K562 (cell line): ENCODE measurements at regions not wholly inside any gene's neighbourhood (a gene's known extent, or its start where the extent isn't known, plus 50 kb on each side); places are given as distances from the start of the nearest gene placed in this dataset.

Source experiments
- ATAC-seq: fragments of 200-7000 bp; cut with Tn5 transposase; 3 replicates; pipeline ENCODE4 v1.9.1; 2020; ENCODE audit warnings: moderate library complexity
- BruUV-seq: library from RNA; stranded (reverse); fragments of 400-500 nt; replicated peaks from 2 replicates; lab custom pipeline; 2021; lab: Mats Ljungman, UMichigan
- CTCF ChIA-PET: fragments of 300-600 bp; formaldehyde crosslinking; extraction: SDS; loops from one replicate; lab custom pipeline; 2021; ENCODE audit warnings: low intra/inter-chr PET ratio; lab: Yijun Ruan, JAX
- POLR2A ChIA-PET: fragments of 300-600, 350-650 bp; sonication (Branson Sonifier 250); formaldehyde crosslinking; extraction: SDS; loops from one replicate; lab custom pipeline; 2021; ENCODE audit warnings: antibody characterized with exemption, inconsistent platforms; lab: Yijun Ruan, JAX
- DNase-seq, 4 experiments: peaks; one replicate each; pipeline versions ENCODE4 v3.0.0 to v3.0.0-alpha.2; 2011 to 2018; ENCODE audit warnings: low spot score in 3 of 4, mixed read lengths in 3 of 4; ENCODE audit errors: extremely low read depth in 1 of 4
- FAIRE-seq: peaks from 2 replicates; lab custom pipeline; 2011; peaks lifted over from hg19 to GRCh38; lab: Jason Lieb, UNC
- H2AFZ ChIP-seq: 2 replicates; pipeline ENCODE4 v1.6.0; 2011; ENCODE audit warnings: low read depth, low read length, control low read depth, inconsistent platforms
- H3K27ac ChIP-seq: fragments of 200-600 bp; 3 replicates; pipeline ENCODE4 v1.8.0; 2011; ENCODE audit warnings: low read depth, mild to moderate bottlenecking, control low read depth, inconsistent platforms, low read length, moderate library complexity, mixed read lengths; ENCODE audit errors: extremely low read depth
- H3K27me3 ChIP-seq, 2 experiments: fragments of 300-600 bp in 1 of 2; 2 replicates in 1 of 2; 3 replicates in 1 of 2; pipeline versions ENCODE4 v1.6.0 to v1.8.0; 2011; ENCODE audit warnings: inconsistent platforms in 2 of 2, low read length in 2 of 2, mild to moderate bottlenecking in 1 of 2, mixed read lengths in 1 of 2, moderate library complexity in 1 of 2; ENCODE audit not compliant: control insufficient read depth in 2 of 2, insufficient read depth in 2 of 2
- H3K36me3 ChIP-seq: fragments of 300-600 bp; 3 replicates; pipeline ENCODE4 v1.8.0; 2011; ENCODE audit warnings: mild to moderate bottlenecking, low read length, inconsistent platforms; ENCODE audit not compliant: control insufficient read depth, insufficient read depth
- H3K4me1 ChIP-seq, 2 experiments: fragments of 200-600 bp in 1 of 2; replicated peaks in 1 of 2; 2 replicates in 1 of 2; 3 replicates in 1 of 2; pipeline versions ENCODE4 v1.5.1 to v1.8.0; 2011; ENCODE audit warnings: inconsistent platforms in 2 of 2, low read length in 2 of 2, mild to moderate bottlenecking in 1 of 2, mixed read lengths in 1 of 2, moderate library complexity in 1 of 2; ENCODE audit not compliant: control insufficient read depth in 2 of 2, insufficient read depth in 2 of 2
- H3K4me2 ChIP-seq: 2 replicates; pipeline ENCODE4 v1.6.1; 2011; ENCODE audit warnings: low read length, control low read depth, inconsistent platforms, mixed read lengths; ENCODE audit not compliant: insufficient read depth
- H3K4me3 ChIP-seq: fragments of 200-600 bp; sonication (generic), shearing (Covaris generic); 2 replicates; pipeline ENCODE4 v1.5.1; 2016; ENCODE audit warnings: control low read depth, inconsistent platforms
- H3K79me2 ChIP-seq: fragments of 200-600 bp; 3 replicates; pipeline ENCODE4 v1.8.0; 2011; ENCODE audit warnings: low read length, inconsistent platforms; ENCODE audit not compliant: control insufficient read depth, insufficient read depth
- H3K9ac ChIP-seq, 2 experiments: 2 replicates each; pipeline versions ENCODE4 v1.6.0 to v1.6.1; 2011; ENCODE audit warnings: low read depth in 2 of 2, low read length in 2 of 2, control low read depth in 1 of 2, inconsistent platforms in 1 of 2, mild to moderate bottlenecking in 1 of 2, mixed read lengths in 1 of 2; ENCODE audit not compliant: insufficient read depth in 1 of 2
- H3K9me1 ChIP-seq: one replicate; pipeline ENCODE4 v1.6.0; 2011; ENCODE audit warnings: inconsistent platforms, mild to moderate bottlenecking, low read length, moderate library complexity; ENCODE audit not compliant: control insufficient read depth, insufficient read depth
- H3K9me3 ChIP-seq: replicated peaks from 2 replicates; pipeline ENCODE4 v1.5.1; 2011; ENCODE audit warnings: low read depth, low read length, inconsistent platforms; ENCODE audit not compliant: control insufficient read depth, insufficient read depth
- H4K20me1 ChIP-seq: replicated peaks from 2 replicates; pipeline ENCODE4 v1.6.1; 2011; ENCODE audit warnings: low read length, inconsistent platforms, mixed read lengths; ENCODE audit not compliant: control insufficient read depth, insufficient read depth
- ARID1B ChIP-seq: fragments of 450-650 bp; IDR thresholded peaks from 2 replicates; pipeline ENCODE4 v1.6.1; 2016; ENCODE audit warnings: antibody characterized with exemption, mild to moderate bottlenecking, inconsistent platforms
- ARID2 ChIP-seq: fragments of 450-650 bp; IDR thresholded peaks from 2 replicates; pipeline ENCODE4 v1.6.1; 2017; ENCODE audit warnings: antibody characterized with exemption, mild to moderate bottlenecking
- BRF1 ChIP-seq: IDR thresholded peaks from 3 replicates; pipeline ENCODE4 v1.6.1; 2011; ENCODE audit warnings: borderline replicate concordance, mild to moderate bottlenecking; ENCODE audit not compliant: insufficient read length; ENCODE audit errors: extremely low read depth
- C11orf30 ChIP-seq: fragments of 450-650 bp; IDR thresholded peaks from 2 replicates; pipeline ENCODE4 v1.6.1; 2016; ENCODE audit warnings: low read depth, mild to moderate bottlenecking
- CEBPG ChIP-seq, 3 experiments: fragments of 200-800 bp in 1 of 3; sonication (Bioruptor generic) in 1 of 3; sonication (generic) in 1 of 3; formaldehyde crosslinking in 1 of 3; IDR thresholded peaks in 2 of 3; conservative IDR thresholded peaks in 1 of 3; 2 replicates each; pipeline versions ENCODE4 v1.6.1 to v1.8.0; 2016 to 2022; ENCODE audit warnings: missing compliant biosample characterization in 2 of 3, missing genetic modification characterization in 2 of 3, mild to moderate bottlenecking in 1 of 3, missing genetic modification reagents in 1 of 3
- COPS2 ChIP-seq: fragments of 450-650 bp; conservative IDR thresholded peaks from 2 replicates; pipeline ENCODE4 v1.6.1; 2016; ENCODE audit warnings: mild to moderate bottlenecking, moderate library complexity
- GABPB1 ChIP-seq: sonication (generic); formaldehyde crosslinking; IDR thresholded peaks from 2 replicates; pipeline ENCODE4 v1.8.0; 2022; ENCODE audit warnings: mild to moderate bottlenecking, missing genetic modification reagents
- GABPB2 ChIP-seq: fragments of 250-450 bp; sonication (Bioruptor Pico); conservative IDR thresholded peaks from 2 replicates; pipeline ENCODE4 v1.5.1; 2021; ENCODE audit warnings: mild to moderate bottlenecking
- KLF16 ChIP-seq: IDR thresholded peaks from 2 replicates; pipeline ENCODE4 v1.6.1; 2016; ENCODE audit warnings: antibody characterized with exemption
- LCOR ChIP-seq: sonication (generic); formaldehyde crosslinking; IDR thresholded peaks from 2 replicates; pipeline ENCODE4 v1.8.0; 2022; ENCODE audit warnings: mild to moderate bottlenecking, missing genetic modification reagents
- MYNN ChIP-seq, 2 experiments: sonication (generic); formaldehyde crosslinking in 1 of 2; IDR thresholded peaks; 2 replicates each; pipeline versions ENCODE4 v1.5.0 to v1.6.1; 2016 to 2020; ENCODE audit warnings: antibody characterized with exemption in 1 of 2, missing genetic modification reagents in 1 of 2
- POLR3G ChIP-seq: IDR thresholded peaks from 2 replicates; pipeline ENCODE4 v1.6.1; 2011; ENCODE audit not compliant: insufficient read length, insufficient replicate concordance; ENCODE audit errors: extremely low read depth
- SIN3A ChIP-seq, 2 experiments: fragments of 150-350 bp in 1 of 2; IDR thresholded peaks; 2 replicates each; pipeline ENCODE4 v1.6.1; 2011 to 2016; ENCODE audit warnings: borderline replicate concordance in 2 of 2, low read depth in 2 of 2, low read length in 2 of 2, mild to moderate bottlenecking in 2 of 2, moderate library complexity in 2 of 2; ENCODE audit not compliant: control insufficient read depth in 1 of 2
- SMARCA4 ChIP-seq: fragments of 450-650 bp; IDR thresholded peaks from 2 replicates; pipeline ENCODE4 v1.6.1; 2016
- XRCC4 ChIP-seq: IDR thresholded peaks from one replicate; pipeline ENCODE4 v1.6.1; 2011; ENCODE audit not compliant: insufficient read depth, insufficient read length; ENCODE audit errors: extremely low read depth
- ZNF699 ChIP-seq: fragments of 250-450 bp; sonication (Bioruptor Pico); IDR thresholded peaks from 2 replicates; pipeline ENCODE4 v1.8.0; 2021; ENCODE audit warnings: mild to moderate bottlenecking, moderate library complexity; ENCODE audit not compliant: insufficient replicate concordance
- ZNF76 ChIP-seq: fragments of 250-450 bp; sonication (Bioruptor Pico); IDR thresholded peaks from 2 replicates; pipeline ENCODE4 v1.4.0; 2020; ENCODE audit warnings: mild to moderate bottlenecking, moderate library complexity, borderline replicate concordance
- WGBS: fragments of 100-300 bp; shearing (Covaris generic); methylation state at CpG from one replicate; pipeline ENCODE4 v1.1.6; 2016; ENCODE audit warnings: low coverage, mixed read lengths; ENCODE audit not compliant: insufficient coverage; ENCODE audit errors: missing lambda C conversion rate; 5-methylcytosine and 5-hydroxymethylcytosine counted together
- in situ Hi-C: fragments of 300-500 bp; cut with MboI; formaldehyde crosslinking; loops from 4 replicates; pipeline ENCODE4 v1.15.0; 2018; ENCODE audit warnings: inconsistent platforms, mixed read lengths
- intact Hi-C: fragments of 100-400 bp; cut with micrococcal nuclease; formaldehyde crosslinking; loops from 2 replicates; pipeline ENCODE4 v1.14.2; 2022
- TF ChIP-seq, protein P1 (sequence below), 2 experiments: IDR thresholded peaks; 2 replicates each; pipeline ENCODE4 v1.6.1; 2012; ENCODE audit warnings: improper control_type of control experiment in 2 of 2, low read depth in 2 of 2, low read length in 2 of 2, borderline replicate concordance in 1 of 2

DNA sequence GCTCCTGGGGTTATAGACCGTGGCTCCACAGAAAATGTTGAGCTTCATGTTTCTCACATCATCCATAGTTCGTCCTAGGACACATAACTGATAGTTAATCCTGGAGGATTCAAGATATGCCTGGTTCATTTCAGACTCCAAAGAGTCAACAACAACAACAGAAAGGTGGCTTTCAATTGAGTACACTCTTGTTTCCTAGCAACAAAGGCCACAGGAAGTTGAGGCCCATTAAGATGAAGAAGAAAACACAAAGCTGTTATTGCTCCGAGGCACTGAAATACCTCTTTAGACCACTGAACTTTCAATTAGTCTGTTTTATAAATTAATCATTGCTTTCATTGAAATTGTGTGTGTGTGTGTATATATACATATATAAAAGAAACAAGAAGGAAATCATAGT is 154.5 kb downstream of the YIPF5 start:
- H4K20me1 ChIP-seq, result no peaks in the 10 kb centered on the region
- 0% methylated on average over 3 of the region's 3 CpGs for WGBS
- intact Hi-C loops, result no loop called here
- no TSS peak for BruUV-seq
- H3K4me2 ChIP-seq, result no peak overlapping the region
- TF ChIP-seq BRF1 (no peak), GABPB2 (CRISPR knock-in tag) (no peak), XRCC4 (no peak), COPS2 (no peak), ZNF76 (no peak), ARID2 (no peak), SIN3A (IDR thresholded peaks at IDR 0.05; ENCODE audit: borderline replicate concordance in 2 of 2, control insufficient read depth in 1 of 2, low read depth in 2 of 2, low read length in 2 of 2) (no peak), ZNF699 (CRISPR knock-in tag) (no peak), SMARCA4 (no peak), GABPB1 (CRISPR knock-in tag) (no peak), LCOR (no peak), POLR3G (no peak), CEBPG (CRISPR knock-in tag; IDR thresholded peaks at IDR 0.05) (no peak), CEBPG (tag; conservative IDR thresholded peaks at IDR 0.05 in 1 of 2, IDR thresholded peaks at IDR 0.05 in 1 of 2) (no peak), KLF16 (no peak), MYNN (IDR thresholded peaks at IDR 0.05) (no peak), MYNN (CRISPR knock-in tag; IDR thresholded peaks at IDR 0.05) (no peak), C11orf30 (no peak), ARID1B (no peak)
- TF ChIP-seq, protein P1, sequence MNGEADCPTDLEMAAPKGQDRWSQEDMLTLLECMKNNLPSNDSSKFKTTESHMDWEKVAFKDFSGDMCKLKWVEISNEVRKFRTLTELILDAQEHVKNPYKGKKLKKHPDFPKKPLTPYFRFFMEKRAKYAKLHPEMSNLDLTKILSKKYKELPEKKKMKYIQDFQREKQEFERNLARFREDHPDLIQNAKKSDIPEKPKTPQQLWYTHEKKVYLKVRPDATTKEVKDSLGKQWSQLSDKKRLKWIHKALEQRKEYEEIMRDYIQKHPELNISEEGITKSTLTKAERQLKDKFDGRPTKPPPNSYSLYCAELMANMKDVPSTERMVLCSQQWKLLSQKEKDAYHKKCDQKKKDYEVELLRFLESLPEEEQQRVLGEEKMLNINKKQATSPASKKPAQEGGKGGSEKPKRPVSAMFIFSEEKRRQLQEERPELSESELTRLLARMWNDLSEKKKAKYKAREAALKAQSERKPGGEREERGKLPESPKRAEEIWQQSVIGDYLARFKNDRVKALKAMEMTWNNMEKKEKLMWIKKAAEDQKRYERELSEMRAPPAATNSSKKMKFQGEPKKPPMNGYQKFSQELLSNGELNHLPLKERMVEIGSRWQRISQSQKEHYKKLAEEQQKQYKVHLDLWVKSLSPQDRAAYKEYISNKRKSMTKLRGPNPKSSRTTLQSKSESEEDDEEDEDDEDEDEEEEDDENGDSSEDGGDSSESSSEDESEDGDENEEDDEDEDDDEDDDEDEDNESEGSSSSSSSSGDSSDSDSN (IDR thresholded peaks at IDR 0.05; ENCODE audit: borderline replicate concordance in 1 of 2, low read depth in 2 of 2, low read length in 2 of 2), result no peak
- TF ChIP-seq, all 486 proteins: peak for 0
- Histone ChIP-seq H3K9me1 (no peaks in the 10 kb centered on the region), H3K79me2 (no peaks in the 10 kb centered on the region), H2AFZ (no peak overlapping the region), H3K4me3 (no peak overlapping the region), H3K27me3 (no peaks in the 10 kb centered on the region), H3K9ac (no peak overlapping the region), H3K36me3 (no peaks in the 10 kb centered on the region), H3K27ac (no peak overlapping the region), H3K4me1 (no peaks in the 10 kb centered on the region), H3K9me3 (no peaks in the 10 kb centered on the region)
- ChIA-PET CTCF (no interaction called here), POLR2A (no interaction called here)
- no peak for DNase-seq
- no peak for ATAC-seq
- FAIRE-seq, result no peak
- in situ Hi-C loops, result no loop called here
